WTC11 (cell line): ENCODE measurements at regions not wholly inside any gene's neighbourhood (a gene's known extent, or its start where the extent isn't known, plus 50 kb on each side); places are given as distances from the start of the nearest gene placed in this dataset.

ENCODE experiments used
- ATAC-seq: fragments of 200-7000 bp; cut with Tn5 transposase; 2 replicates; pipeline ENCODE4 v1.10.0; 2021; ENCODE audit warnings: mild to moderate bottlenecking, moderate library complexity
- CTCF ChIA-PET: fragments of 300-600 bp; sonication (Branson Sonifier 250); formaldehyde crosslinking; loops from one replicate; lab custom pipeline; 2021; ENCODE audit warnings: antibody characterized with exemption; lab: Charles Lee
- POLR2A ChIA-PET: fragments of 350-600 bp; sonication (Branson Sonifier 250); formaldehyde crosslinking; loops from one replicate; lab custom pipeline; 2021; ENCODE audit warnings: antibody characterized with exemption; lab: Charles Lee
- DNase-seq: peaks from one replicate; pipeline ENCODE4 v3.0.0; 2021; ENCODE audit warnings: low spot score
- H3K27ac Mint-ChIP-seq: 2 replicates; pipeline ENCODE4 v1.8.0; 2021; ENCODE audit warnings: mixed read lengths
- H3K27me3 Mint-ChIP-seq: 2 replicates; pipeline ENCODE4 v1.8.0; 2021; ENCODE audit warnings: low read depth, mild to moderate bottlenecking, moderate library complexity, mixed read lengths
- H3K36me3 Mint-ChIP-seq: 2 replicates; pipeline ENCODE4 v1.8.0; 2021; ENCODE audit warnings: mixed read lengths
- H3K4me1 Mint-ChIP-seq: 2 replicates; pipeline ENCODE4 v1.8.0; 2022; ENCODE audit warnings: mixed read lengths
- H3K4me3 Mint-ChIP-seq: 2 replicates; pipeline ENCODE4 v1.8.0; 2021; ENCODE audit warnings: mild to moderate bottlenecking, moderate library complexity, mixed read lengths
- H3K9me3 Mint-ChIP-seq: 2 replicates; pipeline ENCODE4 v1.8.0; 2021; ENCODE audit warnings: mixed read lengths
- CBFB ChIP-seq: sonication (generic); formaldehyde crosslinking; IDR thresholded peaks from 2 replicates; pipeline ENCODE4 v1.8.1; 2022; ENCODE audit warnings: mild to moderate bottlenecking, low read depth, missing genetic modification reagents
- CREM ChIP-seq: sonication (generic); formaldehyde crosslinking; IDR thresholded peaks from 2 replicates; pipeline ENCODE4 v1.8.1; 2022; ENCODE audit warnings: mild to moderate bottlenecking, missing genetic modification reagents, moderate library complexity
- FOXP1 ChIP-seq: sonication (generic); formaldehyde crosslinking; IDR thresholded peaks from 2 replicates; pipeline ENCODE4 v1.8.0; 2022; ENCODE audit warnings: missing genetic modification reagents, mild to moderate bottlenecking, moderate library complexity, borderline replicate concordance
- GTF2I ChIP-seq: fragments of 250-450 bp; sonication (Bioruptor Pico); conservative IDR thresholded peaks from 2 replicates; pipeline ENCODE4 v1.4.0; 2021; ENCODE audit warnings: mild to moderate bottlenecking
- NFE2L1 ChIP-seq: sonication (generic); formaldehyde crosslinking; IDR thresholded peaks from 2 replicates; pipeline ENCODE4 v1.8.1; 2023; ENCODE audit warnings: missing genetic modification reagents
- TEAD1 ChIP-seq: sonication (generic); formaldehyde crosslinking; IDR thresholded peaks from 2 replicates; pipeline ENCODE4 v1.8.0; 2022; ENCODE audit warnings: mild to moderate bottlenecking, missing genetic modification reagents
- ZBTB21 ChIP-seq: sonication (generic); formaldehyde crosslinking; IDR thresholded peaks from 2 replicates; pipeline ENCODE4 v1.8.1; 2023; ENCODE audit warnings: mild to moderate bottlenecking, missing genetic modification reagents, borderline replicate concordance
- ZNF219 ChIP-seq: sonication (generic); formaldehyde crosslinking; IDR thresholded peaks from 2 replicates; pipeline ENCODE4 v1.8.0; 2023; ENCODE audit warnings: missing genetic modification reagents, mild to moderate bottlenecking, borderline replicate concordance
- ZNF423 ChIP-seq: fragments of 250-450 bp; sonication (Bioruptor Pico); IDR thresholded peaks from 2 replicates; pipeline ENCODE4 v2.1.2; 2022; ENCODE audit warnings: mild to moderate bottlenecking, moderate library complexity
- TF ChIP-seq, protein P1 (sequence below): sonication (generic); formaldehyde crosslinking; IDR thresholded peaks from 2 replicates; pipeline ENCODE4 v1.8.0; 2022; ENCODE audit warnings: mild to moderate bottlenecking, missing genetic modification reagents
- TF ChIP-seq, protein P2 (sequence below): sonication (generic); formaldehyde crosslinking; IDR thresholded peaks from 2 replicates; pipeline ENCODE4 v1.8.1; 2022; ENCODE audit warnings: mild to moderate bottlenecking, moderate library complexity, missing genetic modification reagents
- TF ChIP-seq, protein P3 (sequence below): sonication (generic); formaldehyde crosslinking; conservative IDR thresholded peaks from 2 replicates; pipeline ENCODE4 v1.8.1; 2022; ENCODE audit warnings: mild to moderate bottlenecking, missing genetic modification reagents
- TF ChIP-seq, protein P4 (sequence below): fragments of 250-450 bp; sonication (Bioruptor Pico); conservative IDR thresholded peaks from 2 replicates; pipeline ENCODE4 v1.9.0; 2021; ENCODE audit warnings: mild to moderate bottlenecking
- TF ChIP-seq, protein P5 (sequence below): sonication (generic); formaldehyde crosslinking; IDR thresholded peaks from 2 replicates; pipeline ENCODE4 v1.8.1; 2023; ENCODE audit warnings: mild to moderate bottlenecking, missing genetic modification reagents, moderate library complexity
- TF ChIP-seq, protein P6 (sequence below): fragments of 200-600 bp; IDR thresholded peaks from 2 replicates; pipeline ENCODE4 v1.8.0; 2022; ENCODE audit warnings: antibody characterized with exemption
- TF ChIP-seq, protein P7 (sequence below): sonication (generic); formaldehyde crosslinking; IDR thresholded peaks from 2 replicates; pipeline ENCODE4 v1.8.1; 2022; ENCODE audit warnings: low read depth, mild to moderate bottlenecking, moderate library complexity, missing genetic modification reagents, borderline replicate concordance
- TF ChIP-seq, protein P8 (sequence below): sonication (generic); formaldehyde crosslinking; IDR thresholded peaks from 2 replicates; pipeline ENCODE4 v1.8.0; 2022; ENCODE audit warnings: missing genetic modification reagents

DNA sequence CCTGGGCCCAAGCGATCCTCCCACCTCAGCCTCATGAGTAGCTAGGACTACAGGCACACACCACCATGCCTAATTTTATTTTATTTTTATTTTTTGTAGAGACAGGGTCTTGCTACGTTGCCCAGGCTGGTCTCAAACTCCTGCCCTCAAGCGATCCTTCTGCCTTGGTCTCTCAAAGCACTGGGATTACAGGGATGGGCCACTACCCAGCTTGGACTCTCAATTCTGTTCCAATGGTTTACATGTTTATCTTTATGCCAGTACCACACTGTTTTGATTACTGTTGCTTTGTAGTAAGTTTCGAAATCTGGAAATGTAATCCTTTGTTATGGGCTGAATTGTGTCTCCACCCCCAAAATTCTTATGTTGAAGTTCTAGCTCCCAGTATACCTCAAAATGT is 88.4 kb upstream of the TARDBP start:
- no peak for ATAC-seq
- Mint-ChIP-seq H3K4me1 (no peaks in the 10 kb centered on the region), H3K4me3 (no peak overlapping the region)
- POLR2A ChIA-PET, result no interaction called here
- TF ChIP-seq, protein P1, sequence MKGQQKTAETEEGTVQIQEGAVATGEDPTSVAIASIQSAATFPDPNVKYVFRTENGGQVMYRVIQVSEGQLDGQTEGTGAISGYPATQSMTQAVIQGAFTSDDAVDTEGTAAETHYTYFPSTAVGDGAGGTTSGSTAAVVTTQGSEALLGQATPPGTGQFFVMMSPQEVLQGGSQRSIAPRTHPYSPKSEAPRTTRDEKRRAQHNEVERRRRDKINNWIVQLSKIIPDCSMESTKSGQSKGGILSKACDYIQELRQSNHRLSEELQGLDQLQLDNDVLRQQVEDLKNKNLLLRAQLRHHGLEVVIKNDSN (CRISPR knock-in tag), result no peak
- TF ChIP-seq ZNF219 (CRISPR knock-in tag), result no peak
- no peak for TF ChIP-seq ZBTB21 (CRISPR knock-in tag)
- TF ChIP-seq FOXP1 (CRISPR knock-in tag), result no peak
- no peak for TF ChIP-seq CREM (CRISPR knock-in tag)
- TF ChIP-seq, protein P2, sequence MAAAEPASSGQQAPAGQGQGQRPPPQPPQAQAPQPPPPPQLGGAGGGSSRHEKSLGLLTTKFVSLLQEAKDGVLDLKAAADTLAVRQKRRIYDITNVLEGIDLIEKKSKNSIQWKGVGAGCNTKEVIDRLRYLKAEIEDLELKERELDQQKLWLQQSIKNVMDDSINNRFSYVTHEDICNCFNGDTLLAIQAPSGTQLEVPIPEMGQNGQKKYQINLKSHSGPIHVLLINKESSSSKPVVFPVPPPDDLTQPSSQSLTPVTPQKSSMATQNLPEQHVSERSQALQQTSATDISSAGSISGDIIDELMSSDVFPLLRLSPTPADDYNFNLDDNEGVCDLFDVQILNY (CRISPR knock-in tag), result no peak
- TF ChIP-seq, protein P3, sequence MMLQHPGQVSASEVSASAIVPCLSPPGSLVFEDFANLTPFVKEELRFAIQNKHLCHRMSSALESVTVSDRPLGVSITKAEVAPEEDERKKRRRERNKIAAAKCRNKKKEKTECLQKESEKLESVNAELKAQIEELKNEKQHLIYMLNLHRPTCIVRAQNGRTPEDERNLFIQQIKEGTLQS (CRISPR knock-in tag), result no peak
- TF ChIP-seq, protein P4, sequence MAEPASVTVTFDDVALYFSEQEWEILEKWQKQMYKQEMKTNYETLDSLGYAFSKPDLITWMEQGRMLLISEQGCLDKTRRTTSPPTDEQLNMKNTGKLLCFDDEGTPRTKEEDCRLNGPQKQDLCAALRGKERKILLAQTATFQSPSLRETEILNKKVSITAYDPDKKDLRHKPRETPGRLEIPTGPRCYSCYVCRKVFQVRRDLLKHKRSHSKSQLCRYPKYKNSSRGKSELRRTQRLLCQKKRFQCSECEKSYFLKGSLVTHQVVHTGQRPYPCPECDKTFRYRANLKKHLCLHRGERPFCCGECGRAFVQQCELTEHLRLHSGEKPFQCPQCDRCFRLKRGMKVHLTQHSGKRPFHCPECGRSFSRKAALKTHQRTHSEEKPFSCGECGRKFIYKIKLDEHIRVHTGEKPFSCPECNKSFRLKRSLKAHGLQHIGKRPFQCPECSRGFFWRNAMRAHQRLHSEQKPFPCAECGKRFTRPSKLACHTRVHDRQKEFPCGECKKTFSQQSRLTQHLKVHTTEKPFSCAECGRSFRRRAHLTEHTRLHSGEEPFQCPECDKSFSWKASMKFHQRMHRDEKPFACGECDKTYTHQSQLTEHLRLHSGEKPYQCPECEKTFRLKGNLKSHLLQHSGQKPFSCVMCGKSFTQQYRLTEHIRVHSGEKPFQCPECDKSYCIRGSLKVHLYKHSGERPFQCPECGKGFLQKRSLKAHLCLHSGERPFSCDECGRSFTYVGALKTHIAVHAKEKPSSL (CRISPR knock-in tag), result no peak
- TF ChIP-seq ZNF423 (CRISPR knock-in tag), result no peak
- no peak for TF ChIP-seq GTF2I (CRISPR knock-in tag)
- TF ChIP-seq, protein P5, sequence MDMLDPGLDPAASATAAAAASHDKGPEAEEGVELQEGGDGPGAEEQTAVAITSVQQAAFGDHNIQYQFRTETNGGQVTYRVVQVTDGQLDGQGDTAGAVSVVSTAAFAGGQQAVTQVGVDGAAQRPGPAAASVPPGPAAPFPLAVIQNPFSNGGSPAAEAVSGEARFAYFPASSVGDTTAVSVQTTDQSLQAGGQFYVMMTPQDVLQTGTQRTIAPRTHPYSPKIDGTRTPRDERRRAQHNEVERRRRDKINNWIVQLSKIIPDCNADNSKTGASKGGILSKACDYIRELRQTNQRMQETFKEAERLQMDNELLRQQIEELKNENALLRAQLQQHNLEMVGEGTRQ (CRISPR knock-in tag), result no peak
- TF ChIP-seq CBFB (CRISPR knock-in tag), result no peak
- TF ChIP-seq, protein P6, sequence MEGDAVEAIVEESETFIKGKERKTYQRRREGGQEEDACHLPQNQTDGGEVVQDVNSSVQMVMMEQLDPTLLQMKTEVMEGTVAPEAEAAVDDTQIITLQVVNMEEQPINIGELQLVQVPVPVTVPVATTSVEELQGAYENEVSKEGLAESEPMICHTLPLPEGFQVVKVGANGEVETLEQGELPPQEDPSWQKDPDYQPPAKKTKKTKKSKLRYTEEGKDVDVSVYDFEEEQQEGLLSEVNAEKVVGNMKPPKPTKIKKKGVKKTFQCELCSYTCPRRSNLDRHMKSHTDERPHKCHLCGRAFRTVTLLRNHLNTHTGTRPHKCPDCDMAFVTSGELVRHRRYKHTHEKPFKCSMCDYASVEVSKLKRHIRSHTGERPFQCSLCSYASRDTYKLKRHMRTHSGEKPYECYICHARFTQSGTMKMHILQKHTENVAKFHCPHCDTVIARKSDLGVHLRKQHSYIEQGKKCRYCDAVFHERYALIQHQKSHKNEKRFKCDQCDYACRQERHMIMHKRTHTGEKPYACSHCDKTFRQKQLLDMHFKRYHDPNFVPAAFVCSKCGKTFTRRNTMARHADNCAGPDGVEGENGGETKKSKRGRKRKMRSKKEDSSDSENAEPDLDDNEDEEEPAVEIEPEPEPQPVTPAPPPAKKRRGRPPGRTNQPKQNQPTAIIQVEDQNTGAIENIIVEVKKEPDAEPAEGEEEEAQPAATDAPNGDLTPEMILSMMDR, result no peak
- TF ChIP-seq, protein P7, sequence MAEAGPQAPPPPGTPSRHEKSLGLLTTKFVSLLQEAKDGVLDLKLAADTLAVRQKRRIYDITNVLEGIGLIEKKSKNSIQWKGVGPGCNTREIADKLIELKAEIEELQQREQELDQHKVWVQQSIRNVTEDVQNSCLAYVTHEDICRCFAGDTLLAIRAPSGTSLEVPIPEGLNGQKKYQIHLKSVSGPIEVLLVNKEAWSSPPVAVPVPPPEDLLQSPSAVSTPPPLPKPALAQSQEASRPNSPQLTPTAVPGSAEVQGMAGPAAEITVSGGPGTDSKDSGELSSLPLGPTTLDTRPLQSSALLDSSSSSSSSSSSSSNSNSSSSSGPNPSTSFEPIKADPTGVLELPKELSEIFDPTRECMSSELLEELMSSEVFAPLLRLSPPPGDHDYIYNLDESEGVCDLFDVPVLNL, result no peak
- TF ChIP-seq NFE2L1, result no peak
- no peak for TF ChIP-seq TEAD1 (CRISPR knock-in tag)
- TF ChIP-seq, all 79 proteins: peak for 0
- CTCF ChIA-PET, result no interaction called here
- Mint-ChIP-seq H3K9me3 (peaks cover 9% of the 10 kb centered on the region), H3K27me3 (no peaks in the 10 kb centered on the region), H3K27ac (no peak overlapping the region), H3K36me3 (peaks cover 6% of the 10 kb centered on the region)
- DNase-seq, result no peak

DNA sequence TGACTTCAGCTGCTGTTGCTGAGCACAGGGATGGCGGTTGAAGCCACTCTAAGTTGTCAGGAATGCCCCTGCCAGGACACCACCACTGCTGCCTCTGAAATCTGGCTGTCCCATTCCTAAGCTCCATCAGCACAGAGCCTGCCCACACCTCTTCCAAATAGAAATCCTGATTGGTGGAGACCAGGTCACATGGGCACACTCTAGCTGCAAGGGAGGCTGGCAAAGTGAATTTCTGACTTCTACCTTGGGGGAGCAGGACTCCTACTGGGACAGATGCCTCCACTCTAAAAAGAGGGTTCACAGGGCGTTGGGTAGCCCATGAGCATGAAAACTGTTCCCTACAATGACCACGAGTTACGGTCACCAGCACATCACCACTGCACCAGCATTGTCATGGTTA is 83.8 kb upstream of the TARDBP start:
- ChIA-PET POLR2A (no interaction called here), CTCF (interaction anchor here (0.6 kb wide), 1 partner anchor 63 kb away, joined by 3 read pairs; no protein-coding TSS in a partner anchor)
- Mint-ChIP-seq H3K9me3 (peaks cover 11% of the 10 kb centered on the region), H3K36me3 (peaks cover 8% of the 10 kb centered on the region), H3K27ac (no peak overlapping the region), H3K4me1 (no peaks in the 10 kb centered on the region), H3K4me3 (no peak overlapping the region), H3K27me3 (no peaks in the 10 kb centered on the region)
- TF ChIP-seq, protein P5 (CRISPR knock-in tag), result peak; percentile 37
- TF ChIP-seq, protein P1 (CRISPR knock-in tag), result peak; percentile 30; the same call in 1 of the 2 replicates
- TF ChIP-seq, protein P8, sequence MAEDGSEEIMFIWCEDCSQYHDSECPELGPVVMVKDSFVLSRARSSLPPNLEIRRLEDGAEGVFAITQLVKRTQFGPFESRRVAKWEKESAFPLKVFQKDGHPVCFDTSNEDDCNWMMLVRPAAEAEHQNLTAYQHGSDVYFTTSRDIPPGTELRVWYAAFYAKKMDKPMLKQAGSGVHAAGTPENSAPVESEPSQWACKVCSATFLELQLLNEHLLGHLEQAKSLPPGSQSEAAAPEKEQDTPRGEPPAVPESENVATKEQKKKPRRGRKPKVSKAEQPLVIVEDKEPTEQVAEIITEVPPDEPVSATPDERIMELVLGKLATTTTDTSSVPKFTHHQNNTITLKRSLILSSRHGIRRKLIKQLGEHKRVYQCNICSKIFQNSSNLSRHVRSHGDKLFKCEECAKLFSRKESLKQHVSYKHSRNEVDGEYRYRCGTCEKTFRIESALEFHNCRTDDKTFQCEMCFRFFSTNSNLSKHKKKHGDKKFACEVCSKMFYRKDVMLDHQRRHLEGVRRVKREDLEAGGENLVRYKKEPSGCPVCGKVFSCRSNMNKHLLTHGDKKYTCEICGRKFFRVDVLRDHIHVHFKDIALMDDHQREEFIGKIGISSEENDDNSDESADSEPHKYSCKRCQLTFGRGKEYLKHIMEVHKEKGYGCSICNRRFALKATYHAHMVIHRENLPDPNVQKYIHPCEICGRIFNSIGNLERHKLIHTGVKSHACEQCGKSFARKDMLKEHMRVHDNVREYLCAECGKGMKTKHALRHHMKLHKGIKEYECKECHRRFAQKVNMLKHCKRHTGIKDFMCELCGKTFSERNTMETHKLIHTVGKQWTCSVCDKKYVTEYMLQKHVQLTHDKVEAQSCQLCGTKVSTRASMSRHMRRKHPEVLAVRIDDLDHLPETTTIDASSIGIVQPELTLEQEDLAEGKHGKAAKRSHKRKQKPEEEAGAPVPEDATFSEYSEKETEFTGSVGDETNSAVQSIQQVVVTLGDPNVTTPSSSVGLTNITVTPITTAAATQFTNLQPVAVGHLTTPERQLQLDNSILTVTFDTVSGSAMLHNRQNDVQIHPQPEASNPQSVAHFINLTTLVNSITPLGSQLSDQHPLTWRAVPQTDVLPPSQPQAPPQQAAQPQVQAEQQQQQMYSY (CRISPR knock-in tag), result no peak
- no peak for ATAC-seq
- no peak for DNase-seq
